ENCODE measurements at regions not wholly inside any gene's neighbourhood (a gene's known extent, or its start where the extent isn't known, plus 50 kb on each side); places are given as distances from the start of the nearest gene placed in this dataset.

DNA sequence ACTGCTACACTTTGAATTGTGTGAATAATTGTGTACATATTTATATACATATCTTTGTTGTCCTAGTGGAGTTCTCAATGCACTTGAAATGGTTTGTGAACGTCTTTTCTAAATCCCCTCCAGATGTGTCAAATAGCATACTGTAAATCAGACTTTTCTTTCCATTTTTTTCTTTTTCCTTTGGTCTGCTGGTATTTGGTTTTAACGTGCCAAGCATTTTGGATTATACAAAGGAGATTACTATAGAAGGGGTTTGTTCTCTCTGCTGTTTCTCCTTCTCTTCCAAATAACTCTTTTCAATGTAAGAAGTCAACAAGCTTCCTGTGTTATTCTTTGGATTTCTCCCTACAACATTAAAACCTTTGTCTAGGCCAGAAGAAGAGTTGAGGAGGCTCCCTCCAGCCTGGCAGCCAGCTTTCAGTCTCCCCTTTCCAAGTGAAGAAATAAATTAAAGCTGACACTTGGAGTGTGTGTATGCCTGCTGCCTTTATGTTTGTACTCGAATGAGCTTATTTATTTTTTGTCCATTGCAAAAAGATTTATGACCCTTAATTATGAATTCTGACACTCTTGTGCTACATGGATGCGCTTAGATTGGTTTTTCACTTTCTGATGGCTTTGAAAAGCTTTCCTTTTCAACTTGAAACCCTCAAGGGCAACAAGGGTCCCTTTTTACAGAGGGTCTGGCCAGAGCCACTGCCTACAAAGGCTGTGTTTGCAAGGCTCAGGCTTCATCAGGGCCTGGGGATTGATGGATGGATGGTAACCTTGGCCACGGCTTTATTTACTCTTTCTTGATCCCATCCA, 107.8 kb downstream of the RAB18 start:
- TF ChIP-seq, protein P1, sequence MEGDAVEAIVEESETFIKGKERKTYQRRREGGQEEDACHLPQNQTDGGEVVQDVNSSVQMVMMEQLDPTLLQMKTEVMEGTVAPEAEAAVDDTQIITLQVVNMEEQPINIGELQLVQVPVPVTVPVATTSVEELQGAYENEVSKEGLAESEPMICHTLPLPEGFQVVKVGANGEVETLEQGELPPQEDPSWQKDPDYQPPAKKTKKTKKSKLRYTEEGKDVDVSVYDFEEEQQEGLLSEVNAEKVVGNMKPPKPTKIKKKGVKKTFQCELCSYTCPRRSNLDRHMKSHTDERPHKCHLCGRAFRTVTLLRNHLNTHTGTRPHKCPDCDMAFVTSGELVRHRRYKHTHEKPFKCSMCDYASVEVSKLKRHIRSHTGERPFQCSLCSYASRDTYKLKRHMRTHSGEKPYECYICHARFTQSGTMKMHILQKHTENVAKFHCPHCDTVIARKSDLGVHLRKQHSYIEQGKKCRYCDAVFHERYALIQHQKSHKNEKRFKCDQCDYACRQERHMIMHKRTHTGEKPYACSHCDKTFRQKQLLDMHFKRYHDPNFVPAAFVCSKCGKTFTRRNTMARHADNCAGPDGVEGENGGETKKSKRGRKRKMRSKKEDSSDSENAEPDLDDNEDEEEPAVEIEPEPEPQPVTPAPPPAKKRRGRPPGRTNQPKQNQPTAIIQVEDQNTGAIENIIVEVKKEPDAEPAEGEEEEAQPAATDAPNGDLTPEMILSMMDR (conservative IDR thresholded peaks at IDR 0.05; ENCODE audit: low read depth, low read length), result no peak
- TF ChIP-seq EZH2 (IDR thresholded peaks at IDR 0.05; ENCODE audit: low read length, unreplicated experiment), result no peak
